ENCODE measurements at regions not wholly inside any gene's neighbourhood (a gene's known extent, or its start where the extent isn't known, plus 50 kb on each side); places are given as distances from the start of the nearest gene placed in this dataset.
A peak's percentile ranks its signal among the peaks of the same experiment; 100 is the strongest.

DNA sequence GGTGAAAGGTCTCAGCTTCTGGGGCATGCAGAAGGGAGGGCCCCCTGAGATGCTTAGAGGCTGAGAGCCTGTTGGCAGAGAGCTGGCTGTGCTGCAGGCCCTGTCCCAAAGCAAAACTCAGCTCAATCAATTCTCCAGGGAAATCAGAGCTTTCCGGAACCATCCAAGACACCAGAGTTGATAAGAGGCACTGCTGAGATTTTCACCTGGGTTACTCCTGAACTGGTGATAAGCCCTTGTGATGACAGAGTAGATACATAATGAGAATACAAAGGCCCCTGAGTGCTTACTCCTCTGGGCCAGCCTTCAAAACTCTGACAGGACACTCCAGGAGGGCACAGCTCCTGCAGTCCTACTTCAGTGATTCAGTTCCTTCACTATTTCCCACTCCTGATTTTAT is 63.9 kb downstream of the ARL6IP4 start:
- in situ Hi-C loops (cut with MboI; ENCODE audit: low sequenced_read_pairs in 4 of 4) (loop anchor here in 3 of 4 donors (10.0 kb wide), 3 partner anchors 90 to 190 kb away; partner anchors contain the start of genes MPHOSPH9 (in 1 of the 3) and MTRFR (in 1 of the 3)), intact Hi-C loops (cut with DNase I; ENCODE audit: low total_unique reads) (no loop called here)
- DNase-seq (no peak), ATAC-seq (no peak)
- Histone ChIP-seq H3K9me3 (no peaks in the 10 kb centered on the region), H3K4me3 (no peak overlapping the region), H3K27ac (peak overlapping the region in 1 of 4 donors; percentile 19), H3K4me1 (peaks cover 17 to 24% of the 10 kb centered on the region in 2 donors), H3K36me3 (no peaks in the 10 kb centered on the region), H3K27me3 (no peaks in the 10 kb centered on the region)
- no peak for TF ChIP-seq POLR2A (IDR thresholded peaks at IDR 0.05)
- TF ChIP-seq, protein P1, sequence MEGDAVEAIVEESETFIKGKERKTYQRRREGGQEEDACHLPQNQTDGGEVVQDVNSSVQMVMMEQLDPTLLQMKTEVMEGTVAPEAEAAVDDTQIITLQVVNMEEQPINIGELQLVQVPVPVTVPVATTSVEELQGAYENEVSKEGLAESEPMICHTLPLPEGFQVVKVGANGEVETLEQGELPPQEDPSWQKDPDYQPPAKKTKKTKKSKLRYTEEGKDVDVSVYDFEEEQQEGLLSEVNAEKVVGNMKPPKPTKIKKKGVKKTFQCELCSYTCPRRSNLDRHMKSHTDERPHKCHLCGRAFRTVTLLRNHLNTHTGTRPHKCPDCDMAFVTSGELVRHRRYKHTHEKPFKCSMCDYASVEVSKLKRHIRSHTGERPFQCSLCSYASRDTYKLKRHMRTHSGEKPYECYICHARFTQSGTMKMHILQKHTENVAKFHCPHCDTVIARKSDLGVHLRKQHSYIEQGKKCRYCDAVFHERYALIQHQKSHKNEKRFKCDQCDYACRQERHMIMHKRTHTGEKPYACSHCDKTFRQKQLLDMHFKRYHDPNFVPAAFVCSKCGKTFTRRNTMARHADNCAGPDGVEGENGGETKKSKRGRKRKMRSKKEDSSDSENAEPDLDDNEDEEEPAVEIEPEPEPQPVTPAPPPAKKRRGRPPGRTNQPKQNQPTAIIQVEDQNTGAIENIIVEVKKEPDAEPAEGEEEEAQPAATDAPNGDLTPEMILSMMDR (IDR thresholded peaks at IDR 0.05 in 4 of 5, conservative IDR thresholded peaks at IDR 0.05 in 1 of 5): no peak

DNA sequence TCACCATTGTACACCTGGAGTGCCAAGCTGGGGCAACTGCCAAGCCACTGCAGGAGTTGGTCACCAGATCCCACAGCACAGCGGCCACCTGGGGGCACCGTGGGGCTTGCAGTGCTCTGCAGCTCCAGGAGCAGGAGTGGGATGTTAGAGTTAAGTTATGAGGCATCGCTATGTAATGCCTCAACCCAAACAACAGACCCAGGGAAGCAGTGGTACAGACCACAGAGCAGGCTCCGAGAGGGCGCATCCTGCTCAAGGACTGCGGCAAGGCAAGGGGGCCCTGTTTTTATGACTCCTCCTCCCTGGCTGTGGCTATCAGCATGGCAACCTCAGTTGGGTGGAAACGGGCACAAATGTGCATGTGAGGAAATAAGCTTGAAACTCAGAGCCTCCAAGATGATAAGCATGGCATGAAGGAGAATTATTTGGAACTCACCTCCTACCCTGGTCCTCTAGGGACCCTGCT is 63.1 kb downstream of the ARL6IP4 start:
- Histone ChIP-seq H3K36me3 (no peaks in the 10 kb centered on the region), H3K27me3 (no peaks in the 10 kb centered on the region), H3K27ac (peak overlapping the region in 1 of 4 donors; percentile 19), H3K4me3 (no peak overlapping the region), H3K9me3 (no peaks in the 10 kb centered on the region), H3K4me1 (peaks cover 11 to 16% of the 10 kb centered on the region in 2 donors)
- in situ Hi-C loops (cut with MboI; ENCODE audit: low sequenced_read_pairs in 4 of 4) (loop anchor here in 3 of 4 donors (10.0 kb wide), 3 partner anchors 91 to 191 kb away; partner anchors contain the start of genes MPHOSPH9 (in 1 of the 3) and MTRFR (in 1 of the 3)), intact Hi-C loops (cut with DNase I; ENCODE audit: low total_unique reads) (loop anchor here (1.0 to 2.0 kb wide), 2 partner anchors 108 to 195 kb away; partner anchors contain the start of gene PITPNM2)
- TF ChIP-seq POLR2A (IDR thresholded peaks at IDR 0.05): no peak
- TF ChIP-seq, protein P1 (IDR thresholded peaks at IDR 0.05 in 4 of 5, conservative IDR thresholded peaks at IDR 0.05 in 1 of 5): peak; percentile 54 to 87 (median 73)
- peak; percentile 75 to 86 for DNase-seq
- peak; percentile 85 to 94 for ATAC-seq

DNA sequence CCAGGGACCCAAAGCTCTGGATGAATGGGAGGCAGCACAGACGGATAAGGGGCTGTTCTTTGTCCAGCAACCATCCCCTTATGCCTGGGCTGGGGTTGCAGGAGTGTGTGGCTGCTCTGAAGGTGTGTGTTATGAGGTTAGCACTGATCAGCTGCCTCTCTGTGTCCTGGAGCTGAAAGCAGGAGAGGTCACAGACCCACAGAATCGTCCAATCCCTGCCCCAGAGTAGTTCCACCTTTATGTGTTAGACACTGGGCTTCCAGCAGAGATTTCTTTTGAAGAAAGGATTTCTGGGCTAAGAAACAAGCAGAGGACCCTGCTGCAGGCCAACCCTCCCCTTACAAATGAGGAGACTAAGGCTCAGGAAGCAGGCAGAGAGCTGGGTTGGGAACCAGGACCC is 62.4 kb downstream of the ARL6IP4 start:
- Histone ChIP-seq H3K27ac (no peak overlapping the region), H3K9me3 (no peaks in the 10 kb centered on the region), H3K36me3 (no peaks in the 10 kb centered on the region), H3K4me3 (no peak overlapping the region), H3K27me3 (no peaks in the 10 kb centered on the region), H3K4me1 (peaks cover 11 to 15% of the 10 kb centered on the region in 2 donors)
- TF ChIP-seq, protein P1 (IDR thresholded peaks at IDR 0.05 in 4 of 5, conservative IDR thresholded peaks at IDR 0.05 in 1 of 5): no peak
- no peak for TF ChIP-seq POLR2A (IDR thresholded peaks at IDR 0.05)
- ATAC-seq (no peak), DNase-seq (no peak)
- in situ Hi-C loops (cut with MboI; ENCODE audit: low sequenced_read_pairs in 4 of 4): loop anchor here in 3 of 4 donors (10.0 kb wide), 3 partner anchors 92 to 192 kb away; partner anchors contain the start of genes MPHOSPH9 (in 1 of the 3) and MTRFR (in 1 of the 3)
- intact Hi-C loops (cut with DNase I; ENCODE audit: low total_unique reads): loop anchor here (1.0 to 2.0 kb wide), 2 partner anchors 108 to 196 kb away; partner anchors contain the start of gene PITPNM2

DNA sequence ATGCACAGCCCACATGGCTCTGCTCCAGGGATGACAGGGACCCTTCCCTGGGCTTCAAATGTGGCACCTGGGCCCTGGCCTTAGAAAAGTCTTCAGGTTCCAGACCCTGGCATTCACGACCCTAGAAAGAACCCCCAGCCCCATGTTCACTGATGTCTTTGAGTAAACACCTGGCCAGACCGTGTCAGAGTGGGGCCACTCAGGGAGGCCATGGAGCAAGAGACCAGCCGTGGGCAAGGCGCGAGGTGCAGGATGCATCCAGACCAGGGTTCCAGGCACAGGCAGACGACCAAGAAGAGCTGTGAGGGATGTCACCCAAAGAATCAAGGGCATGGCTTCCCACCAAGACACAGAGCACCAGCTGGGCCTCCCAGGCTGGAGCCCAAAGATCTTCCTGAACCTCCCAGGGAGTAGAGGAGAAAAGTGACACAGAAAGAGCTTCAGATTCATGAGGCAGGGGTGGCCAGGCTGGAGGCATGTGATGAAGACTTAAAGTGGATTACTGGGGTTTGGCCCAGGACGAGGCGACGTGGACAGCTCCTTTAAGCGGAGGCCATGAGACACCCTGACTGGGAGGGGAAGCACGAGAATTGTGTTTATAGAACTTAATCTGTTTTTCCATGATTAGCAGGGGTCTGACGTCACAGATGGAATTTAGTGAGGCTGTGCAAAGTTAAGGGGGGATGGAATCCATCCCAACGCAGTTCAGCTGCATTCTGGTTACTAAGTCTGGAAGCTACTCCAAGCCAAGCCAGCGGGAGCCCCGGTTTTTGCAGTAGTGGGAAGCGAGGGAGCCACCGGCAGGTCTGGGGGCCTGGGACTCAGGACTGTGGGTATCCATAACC is 61.6 kb downstream of the ARL6IP4 start:
- Histone ChIP-seq H3K27ac (no peak overlapping the region), H3K9me3 (no peaks in the 10 kb centered on the region), H3K4me3 (no peak overlapping the region), H3K4me1 (peaks cover 11 to 15% of the 10 kb centered on the region in 2 donors), H3K36me3 (no peaks in the 10 kb centered on the region), H3K27me3 (no peaks in the 10 kb centered on the region)
- in situ Hi-C loops (cut with MboI; ENCODE audit: low sequenced_read_pairs in 4 of 4) (loop anchor here in 3 of 4 donors (10.0 kb wide), 3 partner anchors 93 to 193 kb away; partner anchors contain the start of genes MPHOSPH9 (in 1 of the 3) and MTRFR (in 1 of the 3)), intact Hi-C loops (cut with DNase I; ENCODE audit: low total_unique reads) (loop anchor here (2.0 kb wide), 1 partner anchor 197 kb away; no protein-coding TSS in a partner anchor)
- ATAC-seq (no peak), DNase-seq (no peak)
- no peak for TF ChIP-seq POLR2A (IDR thresholded peaks at IDR 0.05)
- TF ChIP-seq, protein P1 (IDR thresholded peaks at IDR 0.05 in 4 of 5, conservative IDR thresholded peaks at IDR 0.05 in 1 of 5): no peak
